ENCODE measurements at regions not wholly inside any gene's neighbourhood (a gene's known extent, or its start where the extent isn't known, plus 50 kb on each side); places are given as distances from the start of the nearest gene placed in this dataset.

GRCh38 chr12:91643763-91644162 lies 461.1 kb upstream of the DCN start:
- TF ChIP-seq ZNF274 (IDR thresholded peaks at IDR 0.05; ENCODE audit: low read depth, low read length): no peak
- no peak for TF ChIP-seq YY1 (IDR thresholded peaks at IDR 0.05; ENCODE audit: insufficient read depth, insufficient read length)
- no peak for TF ChIP-seq SUZ12 (IDR thresholded peaks at IDR 0.05; ENCODE audit: extremely low read depth, insufficient read depth, insufficient read length)
